ENCODE measurements at regions not wholly inside any gene's neighbourhood (a gene's known extent, or its start where the extent isn't known, plus 50 kb on each side); places are given as distances from the start of the nearest gene placed in this dataset.
A peak's percentile ranks its signal among the peaks of the same experiment; 100 is the strongest.

- no peak for DNase-seq
These were observed 159.2 kb upstream of the SLCO3A1 start for GRCh38 chr15:91694131-91694830.

GRCh38 chr15:91694831-91695210, 158.7 kb upstream of the SLCO3A1 start:
- no peak for DNase-seq

GRCh38 chr15:91695799-91696198, 157.7 kb upstream of the SLCO3A1 start:
- DNase-seq: no peak

- DNase-seq: no peak
These were observed 156.5 kb upstream of the SLCO3A1 start for GRCh38 chr15:91696981-91697380.

GRCh38 chr15:91698241-91698640, 155.3 kb upstream of the SLCO3A1 start:
- no peak for DNase-seq

GRCh38 chr15:91699741-91700140, 153.8 kb upstream of the SLCO3A1 start:
- DNase-seq: no peak

- no peak for DNase-seq
These were observed 150.2 kb upstream of the SLCO3A1 start for GRCh38 chr15:91703274-91703673.

GRCh38 chr15:91704343-91704742, 149.2 kb upstream of the SLCO3A1 start:
- DNase-seq: no peak

GRCh38 chr15:91706322-91707032, 147.0 kb upstream of the SLCO3A1 start:
- DNase-seq: peak; percentile 89

- no peak for DNase-seq
These were observed 143.3 kb upstream of the SLCO3A1 start for GRCh38 chr15:91710080-91710698.

- DNase-seq: no peak
These were observed 142.0 kb upstream of the SLCO3A1 start for GRCh38 chr15:91711384-91712033.

- DNase-seq: no peak
These were observed 141.2 kb upstream of the SLCO3A1 start for GRCh38 chr15:91712286-91712685.

GRCh38 chr15:91716536-91716935, 137.0 kb upstream of the SLCO3A1 start:
- DNase-seq: no peak

GRCh38 chr15:91717811-91718210, 135.7 kb upstream of the SLCO3A1 start:
- DNase-seq: no peak

- no peak for DNase-seq
These were observed 129.5 kb upstream of the SLCO3A1 start for GRCh38 chr15:91723959-91724358.

- DNase-seq: no peak
These were observed 119.8 kb upstream of the SLCO3A1 start for GRCh38 chr15:91733661-91734060.

- no peak for DNase-seq
These were observed 116.2 kb upstream of the SLCO3A1 start for GRCh38 chr15:91737151-91737818.

GRCh38 chr15:91741986-91742385, 111.5 kb upstream of the SLCO3A1 start:
- DNase-seq: no peak

GRCh38 chr15:91751611-91752010, 101.9 kb upstream of the SLCO3A1 start:
- no peak for DNase-seq

GRCh38 chr15:91752081-91752785, 101.3 kb upstream of the SLCO3A1 start:
- DNase-seq: no peak

- DNase-seq: no peak
These were observed 93.9 kb upstream of the SLCO3A1 start for GRCh38 chr15:91759560-91759959.

GRCh38 chr15:91765660-91766059, 87.8 kb upstream of the SLCO3A1 start:
- DNase-seq: no peak

Data from CD4-positive, alpha-beta T cell treated with Interleukin-17A for 1 hour (primary cell).